WTC11 (cell line): ENCODE measurements at regions not wholly inside any gene's neighbourhood (a gene's known extent, or its start where the extent isn't known, plus 50 kb on each side); places are given as distances from the start of the nearest gene placed in this dataset.

Experiments used
- ATF3 ChIP-seq: sonication (generic); formaldehyde crosslinking; conservative IDR thresholded peaks from 2 replicates; pipeline ENCODE4 v1.8.1; 2022; ENCODE audit warnings: mild to moderate bottlenecking, missing genetic modification reagents
- CREB1 ChIP-seq: sonication (generic); formaldehyde crosslinking; IDR thresholded peaks from 2 replicates; pipeline ENCODE4 v1.8.0; 2023; ENCODE audit warnings: mild to moderate bottlenecking, missing genetic modification reagents
- FOXP1 ChIP-seq: sonication (generic); formaldehyde crosslinking; IDR thresholded peaks from 2 replicates; pipeline ENCODE4 v1.8.0; 2022; ENCODE audit warnings: missing genetic modification reagents, mild to moderate bottlenecking, moderate library complexity, borderline replicate concordance
- JUN ChIP-seq: sonication (generic); formaldehyde crosslinking; IDR thresholded peaks from 2 replicates; pipeline ENCODE4 v1.8.0; 2023; ENCODE audit warnings: mild to moderate bottlenecking, missing genetic modification reagents
- ZNF532 ChIP-seq: fragments of 250-450 bp; sonication (Bioruptor Pico); IDR thresholded peaks from 2 replicates; pipeline ENCODE4 v1.9.0; 2021; ENCODE audit warnings: mild to moderate bottlenecking, borderline replicate concordance
- TF ChIP-seq, protein P1 (sequence below): sonication (generic); formaldehyde crosslinking; IDR thresholded peaks from 2 replicates; pipeline ENCODE4 v1.8.1; 2023; ENCODE audit warnings: mild to moderate bottlenecking, missing genetic modification reagents, moderate library complexity
- TF ChIP-seq, protein P2 (sequence below): fragments of 200-600 bp; IDR thresholded peaks from 2 replicates; pipeline ENCODE4 v1.8.0; 2022; ENCODE audit warnings: antibody characterized with exemption
- TF ChIP-seq, protein P3 (sequence below): sonication (generic); formaldehyde crosslinking; IDR thresholded peaks from 2 replicates; pipeline ENCODE4 v1.8.0; 2022; ENCODE audit warnings: mild to moderate bottlenecking, missing genetic modification reagents
- TF ChIP-seq, protein P4 (sequence below): sonication (generic); formaldehyde crosslinking; IDR thresholded peaks from 2 replicates; pipeline ENCODE4 v1.8.1; 2023; ENCODE audit warnings: mild to moderate bottlenecking, moderate library complexity, missing genetic modification reagents

- TF ChIP-seq ZNF532 (CRISPR knock-in tag) (no peak), JUN (CRISPR knock-in tag) (no peak), CREB1 (CRISPR knock-in tag) (no peak), ATF3 (CRISPR knock-in tag) (no peak), FOXP1 (CRISPR knock-in tag) (no peak)
- TF ChIP-seq, protein P1, sequence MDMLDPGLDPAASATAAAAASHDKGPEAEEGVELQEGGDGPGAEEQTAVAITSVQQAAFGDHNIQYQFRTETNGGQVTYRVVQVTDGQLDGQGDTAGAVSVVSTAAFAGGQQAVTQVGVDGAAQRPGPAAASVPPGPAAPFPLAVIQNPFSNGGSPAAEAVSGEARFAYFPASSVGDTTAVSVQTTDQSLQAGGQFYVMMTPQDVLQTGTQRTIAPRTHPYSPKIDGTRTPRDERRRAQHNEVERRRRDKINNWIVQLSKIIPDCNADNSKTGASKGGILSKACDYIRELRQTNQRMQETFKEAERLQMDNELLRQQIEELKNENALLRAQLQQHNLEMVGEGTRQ, result no peak
- TF ChIP-seq, protein P2, sequence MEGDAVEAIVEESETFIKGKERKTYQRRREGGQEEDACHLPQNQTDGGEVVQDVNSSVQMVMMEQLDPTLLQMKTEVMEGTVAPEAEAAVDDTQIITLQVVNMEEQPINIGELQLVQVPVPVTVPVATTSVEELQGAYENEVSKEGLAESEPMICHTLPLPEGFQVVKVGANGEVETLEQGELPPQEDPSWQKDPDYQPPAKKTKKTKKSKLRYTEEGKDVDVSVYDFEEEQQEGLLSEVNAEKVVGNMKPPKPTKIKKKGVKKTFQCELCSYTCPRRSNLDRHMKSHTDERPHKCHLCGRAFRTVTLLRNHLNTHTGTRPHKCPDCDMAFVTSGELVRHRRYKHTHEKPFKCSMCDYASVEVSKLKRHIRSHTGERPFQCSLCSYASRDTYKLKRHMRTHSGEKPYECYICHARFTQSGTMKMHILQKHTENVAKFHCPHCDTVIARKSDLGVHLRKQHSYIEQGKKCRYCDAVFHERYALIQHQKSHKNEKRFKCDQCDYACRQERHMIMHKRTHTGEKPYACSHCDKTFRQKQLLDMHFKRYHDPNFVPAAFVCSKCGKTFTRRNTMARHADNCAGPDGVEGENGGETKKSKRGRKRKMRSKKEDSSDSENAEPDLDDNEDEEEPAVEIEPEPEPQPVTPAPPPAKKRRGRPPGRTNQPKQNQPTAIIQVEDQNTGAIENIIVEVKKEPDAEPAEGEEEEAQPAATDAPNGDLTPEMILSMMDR, result no peak
- TF ChIP-seq, protein P3, sequence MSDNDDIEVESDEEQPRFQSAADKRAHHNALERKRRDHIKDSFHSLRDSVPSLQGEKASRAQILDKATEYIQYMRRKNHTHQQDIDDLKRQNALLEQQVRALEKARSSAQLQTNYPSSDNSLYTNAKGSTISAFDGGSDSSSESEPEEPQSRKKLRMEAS (CRISPR knock-in tag), result no peak
- TF ChIP-seq, protein P4, sequence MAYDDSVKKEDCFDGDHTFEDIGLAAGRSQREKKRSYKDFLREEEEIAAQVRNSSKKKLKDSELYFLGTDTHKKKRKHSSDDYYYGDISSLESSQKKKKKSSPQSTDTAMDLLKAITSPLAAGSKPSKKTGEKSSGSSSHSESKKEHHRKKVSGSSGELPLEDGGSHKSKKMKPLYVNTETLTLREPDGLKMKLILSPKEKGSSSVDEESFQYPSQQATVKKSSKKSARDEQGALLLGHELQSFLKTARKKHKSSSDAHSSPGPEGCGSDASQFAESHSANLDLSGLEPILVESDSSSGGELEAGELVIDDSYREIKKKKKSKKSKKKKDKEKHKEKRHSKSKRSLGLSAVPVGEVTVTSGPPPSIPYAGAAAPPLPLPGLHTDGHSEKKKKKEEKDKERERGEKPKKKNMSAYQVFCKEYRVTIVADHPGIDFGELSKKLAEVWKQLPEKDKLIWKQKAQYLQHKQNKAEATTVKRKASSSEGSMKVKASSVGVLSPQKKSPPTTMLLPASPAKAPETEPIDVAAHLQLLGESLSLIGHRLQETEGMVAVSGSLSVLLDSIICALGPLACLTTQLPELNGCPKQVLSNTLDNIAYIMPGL, result no peak
Measured at GRCh38 chr6:132931936-132932514, 117.7 kb downstream of the RPS12 start.
